HG02885 (cell line): ENCODE measurements at regions not wholly inside any gene's neighbourhood (a gene's known extent, or its start where the extent isn't known, plus 50 kb on each side); places are given as distances from the start of the nearest gene placed in this dataset.

Experiments
- ATAC-seq: cut with Tn5 transposase; IDR thresholded peaks from one replicate; pipeline ENCODE4 v1.9.1; 2021; ENCODE audit warnings: mild to moderate bottlenecking; ENCODE audit not compliant: unreplicated experiment, poor library complexity

- no peak for ATAC-seq
Measured at GRCh38 chr3:40846451-40846850, 321.7 kb downstream of the ZNF621 start.

GRCh38 chr3:40847551-40847992 lies 322.8 kb downstream of the ZNF621 start:
- ATAC-seq = no peak

- no peak for ATAC-seq
Measured at GRCh38 chr3:40848421-40848820, 323.7 kb downstream of the ZNF621 start.

- no peak for ATAC-seq
Measured at GRCh38 chr3:40850861-40851260, 326.1 kb downstream of the ZNF621 start.

- no peak for ATAC-seq
Measured at GRCh38 chr3:40851836-40852235, 327.1 kb downstream of the ZNF621 start.

- no peak for ATAC-seq
Measured at GRCh38 chr3:40852712-40853111, 328.0 kb downstream of the ZNF621 start.

- ATAC-seq = no peak
Measured at GRCh38 chr3:40853474-40853873, 328.7 kb downstream of the ZNF621 start.

GRCh38 chr3:40855871-40856270 lies 331.1 kb downstream of the ZNF621 start:
- no peak for ATAC-seq

GRCh38 chr3:40858364-40859115 lies 333.8 kb downstream of the ZNF621 start:
- ATAC-seq = no peak

- ATAC-seq = no peak
Measured at GRCh38 chr3:40862946-40863345, 336.4 kb upstream of the CTNNB1 start.

- ATAC-seq = no peak
Measured at GRCh38 chr3:40864146-40864782, 335.0 kb upstream of the CTNNB1 start.

- ATAC-seq = no peak
Measured at GRCh38 chr3:40864915-40865314, 334.4 kb upstream of the CTNNB1 start.

GRCh38 chr3:40867797-40868196 lies 331.5 kb upstream of the CTNNB1 start:
- ATAC-seq = no peak

GRCh38 chr3:40869013-40869412 lies 330.3 kb upstream of the CTNNB1 start:
- ATAC-seq = no peak

GRCh38 chr3:40869939-40870338 lies 329.4 kb upstream of the CTNNB1 start:
- ATAC-seq = no peak

- ATAC-seq = no peak
Measured at GRCh38 chr3:40871394-40871793, 327.9 kb upstream of the CTNNB1 start.

GRCh38 chr3:40872258-40872920 lies 326.9 kb upstream of the CTNNB1 start:
- no peak for ATAC-seq

GRCh38 chr3:40873476-40873875 lies 325.8 kb upstream of the CTNNB1 start:
- ATAC-seq = no peak

GRCh38 chr3:40873934-40874699 lies 325.2 kb upstream of the CTNNB1 start:
- no peak for ATAC-seq

- no peak for ATAC-seq
Measured at GRCh38 chr3:40875581-40875980, 323.7 kb upstream of the CTNNB1 start.

- ATAC-seq = no peak
Measured at GRCh38 chr3:40876009-40876408, 323.3 kb upstream of the CTNNB1 start.
